OCI-LY7 (cell line): ENCODE measurements at regions not wholly inside any gene's neighbourhood (a gene's known extent, or its start where the extent isn't known, plus 50 kb on each side); places are given as distances from the start of the nearest gene placed in this dataset.

ENCODE experiments used
- BruUV-seq: library from RNA; stranded (reverse); fragments of 400-500 nt; replicated peaks from 2 replicates; lab custom pipeline; 2021; lab: Mats Ljungman, UMichigan
- CTCF ChIA-PET: fragments of 300-600 bp; sonication (Branson Sonifier 250); formaldehyde crosslinking; loops from one replicate; lab custom pipeline; 2022; ENCODE audit warnings: antibody characterized with exemption; ENCODE audit not compliant: unreplicated experiment; lab: Charles Lee
- POLR2A ChIA-PET: fragments of 300-600 bp; sonication (Branson Sonifier 250); formaldehyde crosslinking; loops from one replicate; lab custom pipeline; 2022; ENCODE audit warnings: antibody characterized with exemption; lab: Charles Lee
- DNase-seq: peaks from one replicate; pipeline ENCODE4 v3.0.0-alpha.2; 2015; ENCODE audit warnings: low spot score
- H2AFZ ChIP-seq: fragments of 200-600 bp; sonication (generic), shearing (Covaris generic); 2 replicates; pipeline ENCODE4 v1.6.1; 2014; ENCODE audit warnings: mild to moderate bottlenecking, antibody characterized with exemption, low read length, moderate library complexity
- H3K27ac ChIP-seq: fragments of 200-600 bp; sonication (generic); 2 replicates; pipeline ENCODE4 v1.5.1; 2014; ENCODE audit warnings: mixed run types, low read depth, mild to moderate bottlenecking, moderate library complexity, low read length, inconsistent platforms; ENCODE audit not compliant: poor library complexity, severe bottlenecking
- H3K36me3 ChIP-seq: fragments of 200-600 bp; sonication (generic); 2 replicates; pipeline ENCODE4 v1.6.1; 2014; ENCODE audit warnings: mild to moderate bottlenecking, antibody characterized with exemption, low read length, moderate library complexity, mixed read lengths; ENCODE audit not compliant: insufficient read depth
- H3K4me1 ChIP-seq: fragments of 200-600 bp; sonication (generic); 2 replicates; pipeline ENCODE4 v1.5.1; 2014; ENCODE audit warnings: mild to moderate bottlenecking, low read length; ENCODE audit not compliant: insufficient read depth, poor library complexity, severe bottlenecking
- H3K4me2 ChIP-seq: fragments of 200-600 bp; sonication (generic); 2 replicates; pipeline ENCODE4 v1.6.1; 2014; ENCODE audit warnings: mild to moderate bottlenecking, low read length
- H3K4me3 ChIP-seq: fragments of 200-600 bp; sonication (generic); 2 replicates; pipeline ENCODE4 v1.5.1; 2014; ENCODE audit warnings: mild to moderate bottlenecking, low read depth, low read length; ENCODE audit not compliant: poor library complexity, severe bottlenecking
- H3K79me2 ChIP-seq: fragments of 200-600 bp; sonication (generic); 2 replicates; pipeline ENCODE4 v1.6.1; 2016; ENCODE audit warnings: low read depth, mild to moderate bottlenecking, low read length, moderate library complexity, mixed read lengths; ENCODE audit not compliant: insufficient read depth
- H3K9me2 ChIP-seq: fragments of 200-600 bp; sonication (generic); 2 replicates; pipeline ENCODE4 v1.6.1; 2016; ENCODE audit warnings: mild to moderate bottlenecking, low read length, mixed read lengths; ENCODE audit not compliant: insufficient read depth
- H3K9me3 ChIP-seq: fragments of 200-600 bp; sonication (generic); 2 replicates; pipeline ENCODE4 v1.6.1; 2014; ENCODE audit warnings: mild to moderate bottlenecking, mixed run types, low read length, mixed read lengths
- H4K20me1 ChIP-seq: fragments of 200-600 bp; sonication (generic); 2 replicates; pipeline ENCODE4 v1.6.1; 2014; ENCODE audit warnings: mild to moderate bottlenecking, antibody characterized with exemption, low read length, moderate library complexity, mixed read lengths; ENCODE audit not compliant: insufficient read depth
- EZH2phosphoT487 ChIP-seq: fragments of 200-600 bp; sonication (generic); IDR thresholded peaks from 2 replicates; pipeline ENCODE4 v1.6.1; 2018; ENCODE audit warnings: low read depth, borderline replicate concordance, mild to moderate bottlenecking, mixed run types, antibody characterized with exemption, low read length, moderate library complexity, mixed read lengths
- intact Hi-C: fragments of 100-400 bp; cut with micrococcal nuclease; formaldehyde crosslinking; loops from one replicate; pipeline ENCODE4 v1.10.0; 2022; ENCODE audit not compliant: unreplicated experiment
- TF ChIP-seq, protein P1 (sequence below): fragments of 200-600 bp; sonication (generic); conservative IDR thresholded peaks from 2 replicates; pipeline ENCODE4 v1.5.1; 2014; ENCODE audit warnings: mild to moderate bottlenecking, antibody characterized with exemption, low read length, moderate library complexity, mixed read lengths

DNA sequence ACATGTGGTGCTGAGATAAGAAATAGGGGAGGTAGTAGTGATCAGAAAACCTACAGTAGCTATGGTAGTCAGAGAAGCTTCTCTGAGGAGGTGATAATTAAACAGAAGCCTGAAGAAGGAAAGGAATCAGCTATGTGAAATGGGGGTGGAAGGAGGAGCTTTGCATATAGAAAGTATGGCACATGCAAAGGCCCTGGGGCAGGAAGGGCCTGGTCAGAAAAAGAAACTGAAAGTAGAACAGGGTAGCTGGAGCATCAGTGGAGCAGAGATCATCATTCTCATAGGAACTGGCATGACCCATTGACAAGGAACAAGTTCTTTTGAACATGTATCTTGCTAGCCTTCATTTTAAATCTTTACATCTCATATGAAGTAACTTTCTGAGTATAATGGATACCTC, 80.7 kb upstream of the ADRA1B start:
- Histone ChIP-seq H3K4me3 (no peak overlapping the region), H3K9me3 (no peaks in the 10 kb centered on the region), H2AFZ (no peak overlapping the region), H3K4me2 (no peak overlapping the region), H3K27ac (no peak overlapping the region), H3K4me1 (no peaks in the 10 kb centered on the region), H3K9me2 (no peaks in the 10 kb centered on the region), H3K36me3 (no peaks in the 10 kb centered on the region), H4K20me1 (no peaks in the 10 kb centered on the region), H3K79me2 (no peaks in the 10 kb centered on the region)
- TF ChIP-seq EZH2phosphoT487: no peak
- TF ChIP-seq, protein P1, sequence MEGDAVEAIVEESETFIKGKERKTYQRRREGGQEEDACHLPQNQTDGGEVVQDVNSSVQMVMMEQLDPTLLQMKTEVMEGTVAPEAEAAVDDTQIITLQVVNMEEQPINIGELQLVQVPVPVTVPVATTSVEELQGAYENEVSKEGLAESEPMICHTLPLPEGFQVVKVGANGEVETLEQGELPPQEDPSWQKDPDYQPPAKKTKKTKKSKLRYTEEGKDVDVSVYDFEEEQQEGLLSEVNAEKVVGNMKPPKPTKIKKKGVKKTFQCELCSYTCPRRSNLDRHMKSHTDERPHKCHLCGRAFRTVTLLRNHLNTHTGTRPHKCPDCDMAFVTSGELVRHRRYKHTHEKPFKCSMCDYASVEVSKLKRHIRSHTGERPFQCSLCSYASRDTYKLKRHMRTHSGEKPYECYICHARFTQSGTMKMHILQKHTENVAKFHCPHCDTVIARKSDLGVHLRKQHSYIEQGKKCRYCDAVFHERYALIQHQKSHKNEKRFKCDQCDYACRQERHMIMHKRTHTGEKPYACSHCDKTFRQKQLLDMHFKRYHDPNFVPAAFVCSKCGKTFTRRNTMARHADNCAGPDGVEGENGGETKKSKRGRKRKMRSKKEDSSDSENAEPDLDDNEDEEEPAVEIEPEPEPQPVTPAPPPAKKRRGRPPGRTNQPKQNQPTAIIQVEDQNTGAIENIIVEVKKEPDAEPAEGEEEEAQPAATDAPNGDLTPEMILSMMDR: no peak
- DNase-seq: no peak
- BruUV-seq: no TSS peak
- intact Hi-C loops: no loop called here
- POLR2A ChIA-PET: interaction anchor here (1.1 kb wide), 1 partner anchor 9 kb away, joined by 5 read pairs; no protein-coding TSS in a partner anchor
- CTCF ChIA-PET: no interaction called here

GRCh38 chr5:159836691-159837090, 79.6 kb upstream of the ADRA1B start:
- TF ChIP-seq, protein P1: no peak
- no peak for TF ChIP-seq EZH2phosphoT487
- Histone ChIP-seq H3K4me1 (no peaks in the 10 kb centered on the region), H3K36me3 (no peaks in the 10 kb centered on the region), H3K9me2 (no peaks in the 10 kb centered on the region), H3K4me3 (no peak overlapping the region), H3K9me3 (no peaks in the 10 kb centered on the region), H3K79me2 (no peaks in the 10 kb centered on the region), H2AFZ (no peak overlapping the region), H3K27ac (no peak overlapping the region), H3K4me2 (no peak overlapping the region), H4K20me1 (no peaks in the 10 kb centered on the region)
- CTCF ChIA-PET: no interaction called here
- intact Hi-C loops: no loop called here
- POLR2A ChIA-PET: no interaction called here
- no peak for DNase-seq
- no TSS peak for BruUV-seq

DNA sequence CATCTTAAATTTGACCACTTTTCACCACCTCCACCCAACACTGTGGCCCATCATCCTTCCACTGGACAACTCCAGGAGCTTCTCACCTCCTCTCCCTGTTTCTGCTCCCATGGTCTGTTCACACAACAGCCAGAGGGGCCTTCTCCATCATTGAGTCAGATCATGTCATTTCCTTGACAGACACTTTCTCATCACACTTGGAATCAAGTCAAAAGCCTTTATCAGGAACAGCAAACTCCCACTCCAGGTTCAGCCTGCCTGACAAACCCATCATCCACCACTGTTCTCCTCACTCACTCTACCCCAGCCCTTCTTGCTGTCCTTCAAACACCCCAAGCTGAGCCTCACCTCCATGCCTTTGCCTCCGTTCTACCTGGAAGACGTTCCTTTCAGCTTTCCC, 78.4 kb upstream of the ADRA1B start:
- Histone ChIP-seq H3K79me2 (no peaks in the 10 kb centered on the region), H3K36me3 (no peaks in the 10 kb centered on the region), H2AFZ (no peak overlapping the region), H3K4me1 (no peaks in the 10 kb centered on the region), H3K4me3 (no peak overlapping the region), H3K27ac (no peak overlapping the region), H4K20me1 (no peaks in the 10 kb centered on the region), H3K4me2 (no peak overlapping the region), H3K9me2 (no peaks in the 10 kb centered on the region), H3K9me3 (no peaks in the 10 kb centered on the region)
- no TSS peak for BruUV-seq
- CTCF ChIA-PET: no interaction called here
- POLR2A ChIA-PET: no interaction called here
- no peak for TF ChIP-seq EZH2phosphoT487
- TF ChIP-seq, protein P1: no peak
- intact Hi-C loops: no loop called here
- DNase-seq: no peak
